Tibial nerve (tissue), 3 donors: ENCODE measurements at regions not wholly inside any gene's neighbourhood (a gene's known extent, or its start where the extent isn't known, plus 50 kb on each side); places are given as distances from the start of the nearest gene placed in this dataset.

Source experiments
- EP300 ChIP-seq, 2 donors: sonication (generic); formaldehyde crosslinking; IDR thresholded peaks; one replicate each; pipeline ENCODE4 v1.6.1; 2017; ENCODE audit warnings: antibody characterized with exemption in 2 of 2, mild to moderate bottlenecking in 1 of 2
- POLR2A ChIP-seq, 2 donors: fragments of 450-650 bp; IDR thresholded peaks; one replicate each; pipeline ENCODE4 v1.6.1; 2017; ENCODE audit warnings: antibody characterized with exemption in 2 of 2, mild to moderate bottlenecking in 2 of 2, moderate library complexity in 2 of 2

- TF ChIP-seq POLR2A (IDR thresholded peaks at IDR 0.05) (no peak), EP300 (IDR thresholded peaks at IDR 0.05) (no peak)
These were observed 114.2 kb upstream of the SPIN1 start for GRCh38 chr9:88274078-88274477.
